ENCODE measurements at regions not wholly inside any gene's neighbourhood (a gene's known extent, or its start where the extent isn't known, plus 50 kb on each side); places are given as distances from the start of the nearest gene placed in this dataset.

GRCh38 chr3:86173401-86173800 is 817.5 kb downstream of the VGLL3 start:
- no peak overlapping the region for H3K4me3 ChIP-seq (replicated peaks in 1 of 2; ENCODE audit: low read depth in 2 of 2, low read length in 2 of 2)
- TF ChIP-seq CTCF (IDR thresholded peaks at IDR 0.05; ENCODE audit: low read depth, low read length) = no peak
- DNase-seq (ENCODE audit: low read depth in 2 of 2) = no peak

GRCh38 chr3:86168512-86168911 is 822.4 kb downstream of the VGLL3 start:
- H3K4me3 ChIP-seq (replicated peaks in 1 of 2; ENCODE audit: low read depth in 2 of 2, low read length in 2 of 2) = no peak overlapping the region
- DNase-seq (ENCODE audit: low read depth in 2 of 2) = no peak
- no peak for TF ChIP-seq CTCF (IDR thresholded peaks at IDR 0.05; ENCODE audit: low read depth, low read length)

GRCh38 chr3:86162521-86162920 is 828.4 kb downstream of the VGLL3 start:
- no peak for TF ChIP-seq CTCF (IDR thresholded peaks at IDR 0.05; ENCODE audit: low read depth, low read length)
- DNase-seq (ENCODE audit: low read depth in 2 of 2) = no peak
- H3K4me3 ChIP-seq (replicated peaks in 1 of 2; ENCODE audit: low read depth in 2 of 2, low read length in 2 of 2) = no peak overlapping the region

GRCh38 chr3:86161493-86161892 is 829.5 kb downstream of the VGLL3 start:
- no peak for DNase-seq (ENCODE audit: low read depth in 2 of 2)
- H3K4me3 ChIP-seq (replicated peaks in 1 of 2; ENCODE audit: low read depth in 2 of 2, low read length in 2 of 2) = no peak overlapping the region
- no peak for TF ChIP-seq CTCF (IDR thresholded peaks at IDR 0.05; ENCODE audit: low read depth, low read length)

- TF ChIP-seq CTCF (IDR thresholded peaks at IDR 0.05; ENCODE audit: low read depth, low read length) = no peak
- DNase-seq (ENCODE audit: low read depth in 2 of 2) = no peak
- no peak overlapping the region for H3K4me3 ChIP-seq (replicated peaks in 1 of 2; ENCODE audit: low read depth in 2 of 2, low read length in 2 of 2)
These were observed 838.3 kb downstream of the VGLL3 start for GRCh38 chr3:86152620-86153019.

- DNase-seq (ENCODE audit: low read depth in 2 of 2) = no peak
- no peak for TF ChIP-seq CTCF (IDR thresholded peaks at IDR 0.05; ENCODE audit: low read depth, low read length)
- no peak overlapping the region for H3K4me3 ChIP-seq (replicated peaks in 1 of 2; ENCODE audit: low read depth in 2 of 2, low read length in 2 of 2)
These were observed 841.9 kb downstream of the VGLL3 start for GRCh38 chr3:86149054-86149453.

- DNase-seq (ENCODE audit: low read depth in 2 of 2) = no peak
- no peak overlapping the region for H3K4me3 ChIP-seq (replicated peaks in 1 of 2; ENCODE audit: low read depth in 2 of 2, low read length in 2 of 2)
- TF ChIP-seq CTCF (IDR thresholded peaks at IDR 0.05; ENCODE audit: low read depth, low read length) = no peak
These were observed 843.8 kb downstream of the VGLL3 start for GRCh38 chr3:86147119-86147518.
